IMR-90 (cell line): ENCODE measurements at regions not wholly inside any gene's neighbourhood (a gene's known extent, or its start where the extent isn't known, plus 50 kb on each side); places are given as distances from the start of the nearest gene placed in this dataset.

Experiments
- ATAC-seq: fragments of 200-7000 bp; cut with Tn5 transposase; 2 replicates; pipeline ENCODE4 v1.9.1; 2020; ENCODE audit warnings: low read depth, mild to moderate bottlenecking, moderate library complexity
- BruUV-seq: library from RNA; stranded (reverse); fragments of 400-500 nt; replicated peaks from 2 replicates; lab custom pipeline; 2021; lab: Mats Ljungman, UMichigan
- CTCF ChIA-PET: fragments of 300-600 bp; formaldehyde crosslinking; extraction: SDS; loops from one replicate; lab custom pipeline; 2021; ENCODE audit warnings: antibody characterized with exemption; lab: Yijun Ruan, JAX
- POLR2A ChIA-PET: fragments of 300-600 bp; sonication (Branson Sonifier 250); formaldehyde crosslinking; loops from one replicate; lab custom pipeline; 2022; ENCODE audit warnings: antibody characterized with exemption; ENCODE audit not compliant: unreplicated experiment; lab: Charles Lee
- DNase-seq: peaks from one replicate; pipeline ENCODE4 v3.0.0; 2013
- H2AFZ ChIP-seq: replicated peaks from 2 replicates; pipeline ENCODE3; 2013; ENCODE audit warnings: low read length, mild to moderate bottlenecking; ENCODE audit not compliant: poor library complexity
- H2AK5ac ChIP-seq: 2 replicates; pipeline ENCODE4 v1.6.1; 2013; ENCODE audit warnings: low read depth, low read length, inconsistent platforms
- H2AK9ac ChIP-seq: replicated peaks from 2 replicates; pipeline ENCODE3; 2013; ENCODE audit warnings: mild to moderate bottlenecking, low read depth, low read length, moderate library complexity; ENCODE audit not compliant: poor library complexity
- H2BK120ac ChIP-seq: 2 replicates; pipeline ENCODE4 v1.6.1; 2013; ENCODE audit warnings: low read depth, low read length, inconsistent platforms
- H2BK15ac ChIP-seq: 3 replicates; pipeline ENCODE4 v1.6.1; 2013; ENCODE audit warnings: low read depth, low read length, inconsistent platforms
- H2BK20ac ChIP-seq: 2 replicates; pipeline ENCODE4 v1.6.1; 2013; ENCODE audit warnings: low read depth, mild to moderate bottlenecking, inconsistent platforms, low read length, moderate library complexity
- H2BK5ac ChIP-seq: 2 replicates; pipeline ENCODE4 v1.6.1; 2013; ENCODE audit warnings: mild to moderate bottlenecking, low read depth, low read length, inconsistent platforms; ENCODE audit not compliant: poor library complexity, severe bottlenecking
- H3K14ac ChIP-seq: replicated peaks from 2 replicates; pipeline ENCODE4 v1.6.1; 2013; ENCODE audit warnings: low read depth, low read length, inconsistent platforms
- H3K18ac ChIP-seq: 2 replicates; pipeline ENCODE4 v1.6.1; 2013; ENCODE audit warnings: low read depth, low read length, control low read depth
- H3K23ac ChIP-seq: 2 replicates; pipeline ENCODE4 v1.6.1; 2013; ENCODE audit warnings: low read depth, low read length, inconsistent platforms
- H3K27ac ChIP-seq: 2 replicates; pipeline ENCODE4 v1.5.1; 2013; ENCODE audit warnings: mild to moderate bottlenecking, control low read depth, low read length; ENCODE audit not compliant: insufficient read depth
- H3K27me3 ChIP-seq: 2 replicates; pipeline ENCODE4 v1.6.1; 2013; ENCODE audit warnings: low read length; ENCODE audit not compliant: control insufficient read depth, insufficient read depth
- H3K36me3 ChIP-seq: 2 replicates; pipeline ENCODE4 v1.6.1; 2013; ENCODE audit warnings: low read length, mixed read lengths; ENCODE audit not compliant: control insufficient read depth, insufficient read depth
- H3K4ac ChIP-seq: 2 replicates; pipeline ENCODE4 v1.6.1; 2013; ENCODE audit warnings: low read depth, low read length, inconsistent platforms
- H3K4me1 ChIP-seq: 2 replicates; pipeline ENCODE4 v1.6.1; 2013; ENCODE audit warnings: low read length, mixed read lengths; ENCODE audit not compliant: control insufficient read depth, insufficient read depth
- H3K4me2 ChIP-seq: 2 replicates; pipeline ENCODE4 v1.6.1; 2013; ENCODE audit warnings: low read depth, mild to moderate bottlenecking, control low read depth, low read length, moderate library complexity
- H3K4me3 ChIP-seq: 2 replicates; pipeline ENCODE4 v1.5.1; 2013; ENCODE audit warnings: low read depth, mild to moderate bottlenecking, control low read depth, low read length, moderate library complexity; ENCODE audit not compliant: insufficient read depth
- H3K56ac ChIP-seq: 2 replicates; pipeline ENCODE4 v1.6.1; 2013; ENCODE audit warnings: low read length, inconsistent platforms; ENCODE audit not compliant: insufficient read depth; ENCODE audit errors: extremely low read depth
- H3K79me1 ChIP-seq, 2 experiments: 2 replicates each; pipeline ENCODE4 v1.6.1; 2013; ENCODE audit warnings: low read length in 2 of 2, inconsistent platforms in 1 of 2, low read depth in 1 of 2
- H3K9ac ChIP-seq: 2 replicates; pipeline ENCODE4 v1.6.1; 2013; ENCODE audit warnings: low read depth, low read length, control low read depth
- H3K9me1 ChIP-seq: 2 replicates; pipeline ENCODE4 v1.6.1; 2013; ENCODE audit warnings: low read length, inconsistent platforms; ENCODE audit not compliant: insufficient read depth
- H3K9me3 ChIP-seq: 2 replicates; pipeline ENCODE4 v1.6.1; 2013; ENCODE audit warnings: low read length; ENCODE audit not compliant: control insufficient read depth, insufficient read depth
- H4K20me1 ChIP-seq: 2 replicates; pipeline ENCODE4 v1.6.1; 2013; ENCODE audit warnings: low read length, inconsistent platforms; ENCODE audit not compliant: insufficient read depth
- H4K5ac ChIP-seq: 2 replicates; pipeline ENCODE4 v1.6.1; 2013; ENCODE audit warnings: mild to moderate bottlenecking, low read depth, low read length, control low read depth
- H4K8ac ChIP-seq, 2 experiments: 2 replicates each; pipeline ENCODE4 v1.6.1; 2013; ENCODE audit warnings: low read depth in 2 of 2, low read length in 2 of 2, control low read depth in 1 of 2, inconsistent platforms in 1 of 2
- H4K91ac ChIP-seq: 2 replicates; pipeline ENCODE4 v1.6.1; 2013; ENCODE audit warnings: low read depth, low read length, inconsistent platforms; ENCODE audit not compliant: insufficient read depth
- CHD1 ChIP-seq: IDR thresholded peaks from 2 replicates; pipeline ENCODE4 v1.6.1; 2012; ENCODE audit warnings: low read depth, low read length, improper control_type of control experiment
- ELK1 ChIP-seq: fragments of 150-350 bp; IDR thresholded peaks from 2 replicates; pipeline ENCODE4 v1.6.1; 2016; ENCODE audit warnings: low read depth, mild to moderate bottlenecking, low read length, moderate library complexity, borderline replicate concordance
- MAFK ChIP-seq: IDR thresholded peaks from 2 replicates; pipeline ENCODE4 v1.6.1; 2012; ENCODE audit warnings: low read depth, low read length, improper control_type of control experiment
- MAZ ChIP-seq: IDR thresholded peaks from 2 replicates; pipeline ENCODE4 v1.6.1; 2012; ENCODE audit warnings: low read depth, mild to moderate bottlenecking, low read length, improper control_type of control experiment, moderate library complexity, borderline replicate concordance
- NFE2L2 ChIP-seq: fragments of 150-350 bp; IDR thresholded peaks from 2 replicates; pipeline ENCODE4 v1.6.1; 2016; ENCODE audit warnings: low read depth, mild to moderate bottlenecking, low read length
- POLR2A ChIP-seq: IDR thresholded peaks from 2 replicates; pipeline ENCODE4 v1.6.1; 2012; ENCODE audit warnings: mild to moderate bottlenecking, low read depth, low read length
- RCOR1 ChIP-seq: IDR thresholded peaks from 2 replicates; pipeline ENCODE4 v1.6.1; 2012; ENCODE audit warnings: mild to moderate bottlenecking, low read length, improper control_type of control experiment; ENCODE audit not compliant: insufficient replicate concordance
- WGBS, 2 experiments: methylation state at CpG; one replicate each; pipeline versions ENCODE4 v1.1.5 to v1.1.7; 2013; ENCODE audit warnings: missing lambda C conversion rate in 2 of 2; ENCODE audit not compliant: insufficient read length in 1 of 2; ENCODE audit errors: extremely low coverage in 2 of 2; 5-methylcytosine and 5-hydroxymethylcytosine counted together
- dilution Hi-C: fragments of 300-500 bp; cut with HindIII; formaldehyde crosslinking; loops from one replicate; pipeline ENCODE4 v1.14.3; 2018; ENCODE audit warnings: low sequenced_read_pairs; ENCODE audit not compliant: unreplicated experiment
- in situ Hi-C: fragments of 300-500 bp; cut with MboI; formaldehyde crosslinking; loops from 3 replicates; pipeline ENCODE4 v1.14.3; 2019; ENCODE audit warnings: low sequenced_read_pairs, inconsistent platforms, mixed read lengths
- intact Hi-C: fragments of 100-400 bp; cut with micrococcal nuclease; formaldehyde crosslinking; loops from 2 replicates; pipeline ENCODE4 v1.10.0; 2022
- TF ChIP-seq, protein P1 (sequence below): conservative IDR thresholded peaks from 2 replicates; pipeline ENCODE4 v1.5.1; 2012; ENCODE audit warnings: mild to moderate bottlenecking, low read depth, low read length, improper control_type of control experiment

GRCh38 chr10:56844978-56845529 lies 484.0 kb upstream of the ZWINT start:
- Histone ChIP-seq H3K9me1 (no peaks in the 10 kb centered on the region), H3K27ac (no peak overlapping the region), H3K4me2 (no peak overlapping the region), H2AK5ac (no peak overlapping the region), H3K14ac (no peak overlapping the region), H3K9ac (no peak overlapping the region), H2BK20ac (no peak overlapping the region), H3K79me1 (no peaks in the 10 kb centered on the region), H3K9me3 (no peaks in the 10 kb centered on the region), H3K18ac (no peak overlapping the region), H2AK9ac (no peak overlapping the region), H2AFZ (no peak overlapping the region), H2BK15ac (no peak overlapping the region), H4K5ac (no peak overlapping the region), H3K56ac (no peak overlapping the region), H4K8ac (no peak overlapping the region), H3K4me3 (no peak overlapping the region), H4K20me1 (no peaks in the 10 kb centered on the region), H2BK5ac (no peak overlapping the region), H3K36me3 (no peaks in the 10 kb centered on the region), H3K27me3 (no peaks in the 10 kb centered on the region), H3K23ac (no peak overlapping the region), H2BK120ac (no peak overlapping the region), H4K91ac (no peak overlapping the region), H3K4me1 (no peaks in the 10 kb centered on the region), H3K4ac (no peak overlapping the region)
- ChIA-PET CTCF (no interaction called here), POLR2A (no interaction called here)
- no peak for TF ChIP-seq CHD1
- no peak for TF ChIP-seq RCOR1
- no peak for TF ChIP-seq POLR2A
- TF ChIP-seq NFE2L2 = no peak
- TF ChIP-seq, protein P1, sequence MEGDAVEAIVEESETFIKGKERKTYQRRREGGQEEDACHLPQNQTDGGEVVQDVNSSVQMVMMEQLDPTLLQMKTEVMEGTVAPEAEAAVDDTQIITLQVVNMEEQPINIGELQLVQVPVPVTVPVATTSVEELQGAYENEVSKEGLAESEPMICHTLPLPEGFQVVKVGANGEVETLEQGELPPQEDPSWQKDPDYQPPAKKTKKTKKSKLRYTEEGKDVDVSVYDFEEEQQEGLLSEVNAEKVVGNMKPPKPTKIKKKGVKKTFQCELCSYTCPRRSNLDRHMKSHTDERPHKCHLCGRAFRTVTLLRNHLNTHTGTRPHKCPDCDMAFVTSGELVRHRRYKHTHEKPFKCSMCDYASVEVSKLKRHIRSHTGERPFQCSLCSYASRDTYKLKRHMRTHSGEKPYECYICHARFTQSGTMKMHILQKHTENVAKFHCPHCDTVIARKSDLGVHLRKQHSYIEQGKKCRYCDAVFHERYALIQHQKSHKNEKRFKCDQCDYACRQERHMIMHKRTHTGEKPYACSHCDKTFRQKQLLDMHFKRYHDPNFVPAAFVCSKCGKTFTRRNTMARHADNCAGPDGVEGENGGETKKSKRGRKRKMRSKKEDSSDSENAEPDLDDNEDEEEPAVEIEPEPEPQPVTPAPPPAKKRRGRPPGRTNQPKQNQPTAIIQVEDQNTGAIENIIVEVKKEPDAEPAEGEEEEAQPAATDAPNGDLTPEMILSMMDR = no peak
- TF ChIP-seq ELK1 = no peak
- TF ChIP-seq MAZ = no peak
- no peak for TF ChIP-seq MAFK
- in situ Hi-C loops = no loop called here
- no TSS peak for BruUV-seq
- no CpG with 5 or more reads among the region's 6 CpGs for WGBS, 2 experiments
- intact Hi-C loops = no loop called here
- no peak for ATAC-seq
- dilution Hi-C loops = no loop called here
- no peak for DNase-seq
